ENCODE measurements at regions not wholly inside any gene's neighbourhood (a gene's known extent, or its start where the extent isn't known, plus 50 kb on each side); places are given as distances from the start of the nearest gene placed in this dataset.

GRCh38 chr15:85973584-85974347 lies 105.9 kb upstream of the AGBL1 start:
- TF ChIP-seq, protein P1, sequence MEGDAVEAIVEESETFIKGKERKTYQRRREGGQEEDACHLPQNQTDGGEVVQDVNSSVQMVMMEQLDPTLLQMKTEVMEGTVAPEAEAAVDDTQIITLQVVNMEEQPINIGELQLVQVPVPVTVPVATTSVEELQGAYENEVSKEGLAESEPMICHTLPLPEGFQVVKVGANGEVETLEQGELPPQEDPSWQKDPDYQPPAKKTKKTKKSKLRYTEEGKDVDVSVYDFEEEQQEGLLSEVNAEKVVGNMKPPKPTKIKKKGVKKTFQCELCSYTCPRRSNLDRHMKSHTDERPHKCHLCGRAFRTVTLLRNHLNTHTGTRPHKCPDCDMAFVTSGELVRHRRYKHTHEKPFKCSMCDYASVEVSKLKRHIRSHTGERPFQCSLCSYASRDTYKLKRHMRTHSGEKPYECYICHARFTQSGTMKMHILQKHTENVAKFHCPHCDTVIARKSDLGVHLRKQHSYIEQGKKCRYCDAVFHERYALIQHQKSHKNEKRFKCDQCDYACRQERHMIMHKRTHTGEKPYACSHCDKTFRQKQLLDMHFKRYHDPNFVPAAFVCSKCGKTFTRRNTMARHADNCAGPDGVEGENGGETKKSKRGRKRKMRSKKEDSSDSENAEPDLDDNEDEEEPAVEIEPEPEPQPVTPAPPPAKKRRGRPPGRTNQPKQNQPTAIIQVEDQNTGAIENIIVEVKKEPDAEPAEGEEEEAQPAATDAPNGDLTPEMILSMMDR (conservative IDR thresholded peaks at IDR 0.05; ENCODE audit: low read length): no peak
- TF ChIP-seq EZH2phosphoT487 (IDR thresholded peaks at IDR 0.05; ENCODE audit: borderline replicate concordance): no peak

All from Loucy (cell line).